ENCODE measurements at regions not wholly inside any gene's neighbourhood (a gene's known extent, or its start where the extent isn't known, plus 50 kb on each side); places are given as distances from the start of the nearest gene placed in this dataset.
"Not testable (repeated sequence)": the region's sequence is repeated elsewhere in the genome, so short reads cannot be mapped to it uniquely, and the experiment has no call there.

- no peak for DNase-seq
Measured at GRCh38 chr6:133129556-133129955, 111.6 kb upstream of the EYA4 start.

- DNase-seq = no peak
Measured at GRCh38 chr6:133130863-133131262, 110.3 kb upstream of the EYA4 start.

GRCh38 chr6:133131621-133132465, 109.3 kb upstream of the EYA4 start:
- DNase-seq = no peak

- DNase-seq = no peak
Measured at GRCh38 chr6:133132466-133132971, 108.6 kb upstream of the EYA4 start.

DNA sequence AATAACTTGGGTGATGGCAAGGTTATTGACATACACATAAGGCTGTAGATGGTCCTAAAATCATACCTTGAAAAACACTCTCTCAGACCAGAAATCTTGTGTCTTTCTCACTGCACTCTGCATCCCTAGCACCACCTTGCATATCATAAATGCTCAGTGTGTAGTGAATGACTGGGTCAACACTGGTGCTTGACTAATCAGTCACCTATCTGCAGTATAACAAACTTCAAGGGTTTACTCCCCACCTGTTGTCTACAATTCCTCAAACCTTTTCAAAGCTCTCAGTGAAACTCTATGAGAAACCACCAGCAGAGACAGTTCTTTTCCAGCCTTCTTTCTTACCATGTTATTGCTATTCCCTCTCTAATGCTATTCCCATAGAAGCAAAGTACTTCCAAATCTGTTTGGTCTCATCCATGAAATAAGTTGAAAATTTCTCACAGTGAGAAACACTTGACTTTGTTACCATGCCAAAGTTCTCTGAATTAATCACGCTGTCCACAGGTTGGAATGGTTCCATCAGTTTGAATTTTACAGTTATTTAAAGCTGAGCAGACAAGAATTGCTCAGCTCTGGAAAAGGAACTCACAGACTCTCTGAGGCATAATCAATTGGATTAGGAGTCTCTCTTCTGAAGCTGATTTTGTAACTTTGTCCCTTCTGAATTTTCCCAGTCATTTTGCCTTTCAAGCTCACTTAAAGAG, 104.8 kb upstream of the EYA4 start:
- no peak for DNase-seq

DNA sequence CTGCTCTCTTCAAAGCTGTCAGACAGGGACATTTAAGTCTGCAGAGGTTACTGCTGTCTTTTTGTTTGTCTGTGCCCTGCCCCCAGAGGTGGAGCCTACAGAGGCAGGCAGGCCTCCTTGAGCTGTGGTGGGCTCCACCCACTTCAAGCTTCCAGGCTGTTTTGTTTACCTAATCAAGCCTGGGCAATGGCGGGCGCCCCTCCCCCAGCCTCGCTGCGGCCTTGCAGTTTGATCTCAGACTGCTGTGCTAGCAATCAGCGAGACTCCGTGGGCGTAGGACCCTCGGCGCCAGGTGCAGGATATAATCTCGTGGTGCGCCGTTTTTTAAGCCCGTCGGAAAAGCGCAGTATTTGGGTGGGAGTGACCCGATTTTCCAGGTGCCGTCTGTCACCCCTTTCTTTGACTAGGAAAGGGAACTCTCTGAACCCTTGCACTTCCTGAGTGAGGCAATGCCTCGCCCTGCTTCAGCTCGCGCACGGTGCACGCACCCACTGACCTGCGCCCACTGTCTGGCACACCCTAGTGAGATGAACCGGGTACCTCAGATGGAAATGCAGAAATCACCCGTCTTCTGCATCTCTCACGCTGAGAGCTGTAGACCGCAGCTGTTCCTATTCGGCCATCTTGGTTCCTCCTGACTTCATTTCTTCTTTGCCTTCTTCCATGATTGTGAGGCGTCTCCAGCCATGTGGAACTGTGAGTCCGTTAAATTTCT, 93.5 kb upstream of the EYA4 start:
- DNase-seq = not testable (repeated sequence)

DNA sequence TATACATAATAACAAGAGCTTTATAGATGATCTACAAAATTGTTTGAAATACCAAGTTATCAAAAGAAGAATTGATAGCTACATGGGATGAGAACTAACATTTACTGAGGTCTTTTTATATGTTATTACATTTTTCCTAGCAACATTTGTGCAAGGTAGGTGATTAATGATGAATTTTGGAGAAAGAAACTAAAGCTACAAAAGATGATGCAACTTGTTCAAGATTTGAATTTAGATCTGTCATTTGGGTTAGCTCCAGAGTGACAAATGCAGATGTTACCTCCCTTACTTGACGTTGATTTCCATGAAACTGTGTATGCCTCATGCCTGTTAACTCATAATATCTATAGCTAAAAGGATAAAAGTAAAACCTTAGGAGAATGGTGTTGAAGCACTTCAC, 84.5 kb upstream of the EYA4 start:
- no peak for DNase-seq

GRCh38 chr6:133157995-133158394, 83.2 kb upstream of the EYA4 start:
- DNase-seq = no peak

DNA sequence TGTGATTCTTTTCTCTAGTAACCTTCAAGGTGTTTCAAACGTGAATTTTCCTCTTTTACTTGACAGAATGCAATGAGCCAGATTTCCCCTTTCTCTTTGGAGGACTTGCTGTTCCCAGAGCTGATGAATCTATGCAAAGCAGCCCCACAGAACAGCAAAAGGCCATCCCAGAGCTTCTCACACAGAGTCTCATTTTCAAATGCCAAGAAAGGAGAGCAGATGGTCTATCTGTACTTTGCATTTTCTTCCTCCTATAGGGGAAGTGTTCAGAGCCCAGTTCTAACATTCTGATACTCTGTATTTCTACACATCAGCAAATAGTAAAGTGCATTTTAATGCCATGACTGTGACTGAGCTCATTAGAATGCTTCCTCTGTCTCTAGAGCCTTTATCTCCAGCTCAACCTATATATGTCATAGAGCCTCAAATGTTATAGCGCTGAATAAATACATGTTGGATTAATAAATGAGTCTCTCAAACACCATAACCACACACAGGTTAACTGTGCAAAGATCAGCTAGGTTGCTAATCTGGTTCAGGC, 81.8 kb upstream of the EYA4 start:
- no peak for DNase-seq

GRCh38 chr6:133160536-133160935, 80.6 kb upstream of the EYA4 start:
- DNase-seq = no peak

DNA sequence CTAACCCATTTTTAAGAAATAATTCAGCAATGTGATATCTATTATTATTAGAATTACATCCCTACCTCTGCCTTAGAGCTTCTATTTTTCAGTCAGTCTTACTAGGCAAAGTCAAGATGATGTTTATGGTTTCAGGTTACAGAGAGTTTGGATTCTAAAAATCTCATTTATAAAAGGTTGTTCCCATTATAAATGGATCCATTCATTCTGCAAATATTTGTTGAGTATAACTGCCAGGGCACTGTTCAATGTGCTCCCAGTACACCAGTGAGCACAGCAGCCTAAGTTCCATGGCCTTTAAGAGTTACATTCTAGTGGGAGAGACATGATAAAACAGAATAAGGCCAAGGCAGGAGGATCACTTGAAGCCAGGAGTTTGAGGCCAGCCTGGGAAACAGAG, 75.9 kb upstream of the EYA4 start:
- no peak for DNase-seq

- DNase-seq = no peak
Measured at GRCh38 chr6:133166766-133167165, 74.4 kb upstream of the EYA4 start.

DNA sequence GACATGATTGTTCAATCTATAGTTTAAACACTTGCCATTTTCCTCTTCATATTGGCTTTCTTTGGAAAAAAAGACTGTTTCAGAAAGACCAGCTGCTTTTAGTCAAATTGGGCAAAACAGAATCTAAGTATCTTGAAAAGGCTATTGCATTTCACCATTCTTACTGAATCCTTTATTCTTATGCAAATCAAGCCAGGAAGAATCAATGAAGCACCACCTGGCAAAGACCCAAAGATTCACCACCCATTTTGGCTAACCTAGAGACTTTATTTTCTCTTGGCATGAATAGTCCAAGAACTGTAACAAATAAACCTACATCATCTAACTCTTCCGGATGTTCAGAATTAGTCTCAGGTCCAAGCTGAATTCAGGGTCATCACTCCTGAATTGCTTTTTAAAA, 71.3 kb upstream of the EYA4 start:
- DNase-seq = no peak

DNA sequence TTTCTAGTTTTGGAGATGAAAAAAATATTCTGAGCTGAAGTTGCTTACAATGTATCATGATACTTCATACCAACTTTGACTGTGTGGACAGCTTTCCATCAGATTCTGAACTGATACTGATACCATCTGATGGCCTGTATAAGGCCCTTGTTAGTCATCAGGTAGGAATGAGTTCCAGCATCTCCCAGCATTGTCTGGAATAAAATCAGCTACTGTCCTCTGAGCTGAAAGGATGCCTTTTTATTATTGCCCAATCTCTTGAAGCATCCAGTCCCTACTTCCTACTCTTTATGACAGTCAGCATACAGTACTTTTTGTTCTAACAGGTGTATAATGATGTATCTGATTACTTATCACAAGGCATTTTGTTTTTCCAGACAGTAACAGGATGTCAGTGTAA, 70.6 kb upstream of the EYA4 start:
- no peak for DNase-seq

- no peak for DNase-seq
Measured at GRCh38 chr6:133171989-133172604, 69.1 kb upstream of the EYA4 start.

DNA sequence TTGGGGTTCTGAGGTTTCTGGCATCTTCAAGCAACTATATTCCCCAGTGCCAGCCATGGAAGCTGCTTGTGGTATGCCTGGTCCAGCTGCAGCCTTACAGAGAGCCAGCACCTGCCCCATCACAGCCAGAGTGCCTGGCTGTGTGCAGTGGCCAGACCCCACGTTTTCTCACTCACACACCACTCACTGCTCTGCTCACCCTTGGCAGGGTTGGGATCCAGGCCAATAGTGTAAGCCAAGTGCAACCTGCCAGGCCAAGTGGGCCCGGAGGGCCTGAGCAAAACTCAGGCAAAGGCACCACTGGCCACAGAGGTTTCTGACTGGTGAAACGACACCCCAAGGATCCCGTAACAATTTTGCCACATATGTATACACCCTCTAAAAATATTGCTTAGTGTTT, 67.9 kb upstream of the EYA4 start:
- no peak for DNase-seq

DNA sequence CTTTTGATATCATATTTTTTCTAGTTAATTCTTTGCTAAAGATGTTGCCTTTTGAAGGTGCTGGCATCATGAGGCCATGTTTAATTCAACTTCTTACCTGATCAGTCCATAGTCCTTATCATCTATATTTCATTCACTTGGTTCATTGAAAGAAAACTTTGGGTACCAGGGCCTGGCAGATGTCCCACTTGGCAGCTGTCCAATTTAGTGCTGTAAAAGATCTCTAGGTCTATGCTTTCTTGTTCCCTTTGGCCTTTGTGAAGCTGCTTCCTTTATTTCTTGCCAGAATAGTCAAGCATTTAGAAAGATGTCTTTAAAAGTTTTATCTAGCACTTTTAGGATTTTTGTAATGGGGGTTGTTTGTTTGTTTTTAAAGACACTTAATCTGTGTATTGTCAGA, 61.7 kb upstream of the EYA4 start:
- DNase-seq = no peak

DNA sequence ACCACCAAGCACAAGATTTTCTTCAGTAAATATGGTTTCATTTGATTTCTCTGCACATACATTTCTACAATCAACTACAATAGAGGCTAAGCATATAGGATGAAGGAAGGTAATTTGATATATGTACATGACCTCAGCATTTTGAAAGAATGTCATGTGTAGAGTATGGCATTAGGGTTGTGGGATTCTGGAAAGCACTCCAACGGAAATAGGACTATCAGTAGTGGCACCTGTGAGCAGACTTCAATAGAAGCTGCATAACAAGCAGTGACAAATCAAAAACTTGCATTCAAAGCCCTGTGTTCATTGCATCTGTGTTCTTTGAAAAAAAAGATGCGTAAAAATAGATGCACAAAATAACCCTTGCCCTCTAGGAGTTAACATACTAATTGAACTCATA, 57.5 kb upstream of the EYA4 start:
- no peak for DNase-seq

DNA sequence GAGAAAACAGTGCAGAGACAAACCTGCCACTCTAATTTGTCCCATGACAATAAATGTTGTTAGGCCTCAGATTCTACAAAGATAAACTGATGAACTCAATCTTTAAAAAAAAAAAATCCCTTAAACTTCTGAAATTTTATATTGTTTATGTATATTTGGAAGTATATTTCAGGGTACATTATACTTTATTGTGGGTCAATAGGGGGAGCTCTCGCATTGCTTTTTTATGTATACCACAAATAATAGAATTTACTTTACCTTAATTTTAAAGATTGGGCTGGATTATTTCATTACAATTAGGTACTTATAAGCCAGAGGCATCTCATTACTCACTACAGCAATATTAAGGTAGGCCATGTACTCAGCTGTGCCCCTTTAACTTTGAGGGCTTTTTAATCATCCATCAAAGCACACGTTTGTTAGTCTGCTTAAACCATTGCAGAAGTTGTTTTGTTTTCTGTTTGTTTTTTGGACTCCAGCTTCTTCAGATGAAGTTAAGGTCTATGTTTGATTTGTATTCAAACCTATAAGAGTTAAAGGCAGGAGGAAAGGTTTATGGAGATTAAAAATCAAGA, 56.3 kb upstream of the EYA4 start:
- no peak for DNase-seq

DNA sequence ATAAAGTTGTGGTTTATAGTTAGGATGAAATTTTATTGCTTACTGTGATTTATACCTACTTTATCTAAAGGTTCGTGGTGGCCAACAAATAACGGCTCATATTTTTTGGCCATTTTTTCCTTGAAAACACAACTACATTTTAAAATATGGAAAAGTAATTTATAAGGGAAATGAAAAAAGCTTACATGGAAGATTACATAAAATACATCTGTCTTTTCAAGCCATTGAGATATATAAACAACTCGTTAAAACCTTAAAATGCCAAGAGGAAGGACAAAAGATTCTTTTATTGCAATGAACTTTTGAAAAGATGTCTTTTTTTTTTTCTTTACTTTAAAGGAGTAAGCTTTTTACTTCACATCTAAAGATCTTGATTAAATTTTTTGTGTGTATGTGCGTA, 55.4 kb upstream of the EYA4 start:
- DNase-seq = no peak

- DNase-seq = no peak
Measured at GRCh38 chr6:133187114-133187513, 54.0 kb upstream of the EYA4 start.

GRCh38 chr6:133187657-133188453, 53.3 kb upstream of the EYA4 start:
- no peak for DNase-seq
